ENCODE measurements at regions not wholly inside any gene's neighbourhood (a gene's known extent, or its start where the extent isn't known, plus 50 kb on each side); places are given as distances from the start of the nearest gene placed in this dataset.
"Not testable (repeated sequence)": the region's sequence is repeated elsewhere in the genome, so short reads cannot be mapped to it uniquely, and the experiment has no call there.

DNA sequence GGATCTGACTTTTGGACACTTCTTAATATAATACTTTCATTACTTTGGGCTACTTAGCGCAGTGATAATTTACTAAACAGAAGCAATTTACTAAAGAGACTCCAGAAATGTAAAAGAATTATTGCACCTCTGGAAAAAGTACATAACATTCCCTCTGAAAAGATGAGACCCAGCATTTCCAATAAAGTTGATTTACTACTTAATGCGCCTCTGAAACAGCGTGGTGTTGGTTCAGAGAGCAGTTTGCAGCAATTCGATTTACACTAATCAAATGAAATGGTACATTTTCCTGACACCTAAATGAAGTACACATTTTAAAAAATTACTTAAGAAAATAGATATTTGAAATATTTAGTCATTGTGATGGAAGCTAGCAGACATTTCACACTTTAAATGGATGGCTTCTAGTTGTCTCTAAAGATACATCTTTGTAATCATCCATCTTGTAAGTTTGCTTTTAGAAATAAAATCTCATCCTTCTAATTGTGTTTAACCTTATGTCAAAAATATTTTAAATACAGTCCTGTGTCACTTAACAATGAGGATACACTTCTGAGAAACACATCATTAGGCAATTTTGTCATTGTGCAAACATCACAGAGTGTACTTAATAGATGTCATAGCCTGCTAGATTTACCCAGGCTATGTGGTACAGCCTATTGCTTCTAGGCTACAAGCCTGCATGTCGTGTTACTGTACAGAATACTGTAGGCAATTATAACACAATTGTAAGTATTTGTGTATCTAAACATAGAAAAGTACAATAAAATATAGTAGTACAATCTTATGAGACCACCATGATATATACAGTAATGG, 284.6 kb upstream of the UBE2E3 start:
- Histone ChIP-seq H3K27ac (ENCODE audit: low read depth, low read length) (no peak overlapping the region), H3K4me3 (ENCODE audit: low read depth, low read length) (no peak overlapping the region), H3K9ac (ENCODE audit: low read length) (no peak overlapping the region), H3K9me3 (ENCODE audit: control insufficient read depth, insufficient read depth, low read depth, low read length) (no peaks in the 10 kb centered on the region), H3K27me3 (ENCODE audit: control insufficient read depth, insufficient read depth, low read length) (no peaks in the 10 kb centered on the region), H3K36me3 (ENCODE audit: control insufficient read depth, insufficient read depth, low read length) (no peaks in the 10 kb centered on the region), H3K4me1 (ENCODE audit: control insufficient read depth, insufficient read depth, low read length) (no peaks in the 10 kb centered on the region)

DNA sequence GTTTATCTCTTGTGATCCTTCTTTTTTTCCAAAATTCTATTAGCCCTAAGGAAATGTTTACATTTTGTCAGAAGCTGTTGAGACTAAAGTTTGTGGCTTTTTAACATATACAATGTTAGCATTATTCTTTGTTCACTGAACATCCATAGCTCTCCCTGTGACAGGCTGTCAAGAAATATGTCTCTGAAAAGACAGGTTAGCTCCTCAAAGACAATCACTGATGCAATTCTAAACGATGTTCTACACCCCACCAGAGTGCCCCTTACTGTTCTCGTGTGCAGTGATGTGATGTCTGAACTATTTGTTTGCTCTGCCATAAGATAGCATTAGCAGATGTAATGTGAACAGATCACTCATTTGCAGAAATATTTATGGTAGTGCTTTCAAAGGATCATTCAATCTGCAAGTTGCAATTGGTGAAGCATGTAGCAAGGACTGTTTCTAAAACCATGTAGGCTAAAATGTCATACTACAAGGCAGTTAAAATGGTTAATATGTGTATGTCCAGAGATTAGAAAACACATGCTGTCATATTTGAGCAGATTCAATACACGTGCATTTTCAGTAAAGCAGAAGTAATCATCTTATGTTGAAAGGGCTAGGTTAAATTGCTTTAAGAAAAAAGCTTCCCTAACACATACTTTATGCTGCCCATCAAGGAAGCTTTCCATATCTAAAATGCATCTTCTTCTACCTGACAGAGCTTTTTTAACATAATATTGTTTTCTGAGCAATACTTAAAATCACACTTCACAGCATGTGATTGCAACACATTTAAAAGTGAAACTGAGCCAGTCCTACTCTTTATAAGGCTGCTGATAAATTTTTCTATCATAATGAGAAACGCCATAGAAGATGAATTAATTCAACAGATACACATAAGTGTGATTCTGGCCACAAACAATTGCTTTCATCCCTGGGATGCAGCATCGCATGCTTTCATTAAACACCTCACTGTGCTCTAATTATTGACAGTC, 285.7 kb upstream of the UBE2E3 start:
- H3K27ac ChIP-seq (ENCODE audit: low read depth, low read length): no peak overlapping the region
- no peaks in the 10 kb centered on the region for H3K4me1 ChIP-seq (ENCODE audit: control insufficient read depth, insufficient read depth, low read length)
- H3K9ac ChIP-seq (ENCODE audit: low read length): no peak overlapping the region
- no peaks in the 10 kb centered on the region for H3K9me3 ChIP-seq (ENCODE audit: control insufficient read depth, insufficient read depth, low read depth, low read length)
- no peaks in the 10 kb centered on the region for H3K36me3 ChIP-seq (ENCODE audit: control insufficient read depth, insufficient read depth, low read length)
- no peak overlapping the region for H3K4me3 ChIP-seq (ENCODE audit: low read depth, low read length)
- H3K27me3 ChIP-seq (ENCODE audit: control insufficient read depth, insufficient read depth, low read length): no peaks in the 10 kb centered on the region

GRCh38 chr2:180692322-180692721, 288.1 kb upstream of the UBE2E3 start:
- Histone ChIP-seq H3K27ac (ENCODE audit: low read depth, low read length) (no peak overlapping the region), H3K4me3 (ENCODE audit: low read depth, low read length) (no peak overlapping the region), H3K27me3 (ENCODE audit: control insufficient read depth, insufficient read depth, low read length) (no peaks in the 10 kb centered on the region), H3K36me3 (ENCODE audit: control insufficient read depth, insufficient read depth, low read length) (no peaks in the 10 kb centered on the region), H3K9me3 (ENCODE audit: control insufficient read depth, insufficient read depth, low read depth, low read length) (no peaks in the 10 kb centered on the region), H3K9ac (ENCODE audit: low read length) (no peak overlapping the region), H3K4me1 (ENCODE audit: control insufficient read depth, insufficient read depth, low read length) (no peaks in the 10 kb centered on the region)

DNA sequence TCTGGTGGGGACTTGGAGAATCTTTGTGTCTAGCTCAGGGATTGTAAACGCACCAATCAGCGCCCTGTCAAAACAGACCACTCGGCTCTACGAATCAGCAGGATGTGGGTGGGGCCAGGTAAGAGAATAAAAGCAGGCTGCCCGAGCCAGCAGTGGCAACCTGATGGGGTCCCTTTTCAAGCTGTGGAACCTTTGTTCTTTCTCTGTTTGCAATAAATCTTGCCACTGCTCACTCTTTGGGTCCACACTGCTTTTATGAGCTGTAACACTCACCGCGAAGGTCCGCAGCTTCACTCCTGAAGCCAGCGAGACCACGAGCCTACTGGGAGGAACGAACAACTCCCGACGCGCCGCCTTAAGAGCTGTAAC, 288.6 kb upstream of the UBE2E3 start:
- H3K4me1 ChIP-seq (ENCODE audit: control insufficient read depth, insufficient read depth, low read length); H3K4me3 ChIP-seq (ENCODE audit: low read depth, low read length); H3K27me3 ChIP-seq (ENCODE audit: control insufficient read depth, insufficient read depth, low read length); H3K9ac ChIP-seq (ENCODE audit: low read length); H3K9me3 ChIP-seq (ENCODE audit: control insufficient read depth, insufficient read depth, low read depth, low read length); H3K36me3 ChIP-seq (ENCODE audit: control insufficient read depth, insufficient read depth, low read length); H3K27ac ChIP-seq (ENCODE audit: low read depth, low read length): not testable (repeated sequence)

GRCh38 chr2:180691186-180691854, 289.1 kb upstream of the UBE2E3 start:
- H3K4me1 ChIP-seq (ENCODE audit: control insufficient read depth, insufficient read depth, low read length); H3K36me3 ChIP-seq (ENCODE audit: control insufficient read depth, insufficient read depth, low read length); H3K4me3 ChIP-seq (ENCODE audit: low read depth, low read length); H3K9me3 ChIP-seq (ENCODE audit: control insufficient read depth, insufficient read depth, low read depth, low read length); H3K27me3 ChIP-seq (ENCODE audit: control insufficient read depth, insufficient read depth, low read length); H3K9ac ChIP-seq (ENCODE audit: low read length); H3K27ac ChIP-seq (ENCODE audit: low read depth, low read length): not testable (repeated sequence)

DNA sequence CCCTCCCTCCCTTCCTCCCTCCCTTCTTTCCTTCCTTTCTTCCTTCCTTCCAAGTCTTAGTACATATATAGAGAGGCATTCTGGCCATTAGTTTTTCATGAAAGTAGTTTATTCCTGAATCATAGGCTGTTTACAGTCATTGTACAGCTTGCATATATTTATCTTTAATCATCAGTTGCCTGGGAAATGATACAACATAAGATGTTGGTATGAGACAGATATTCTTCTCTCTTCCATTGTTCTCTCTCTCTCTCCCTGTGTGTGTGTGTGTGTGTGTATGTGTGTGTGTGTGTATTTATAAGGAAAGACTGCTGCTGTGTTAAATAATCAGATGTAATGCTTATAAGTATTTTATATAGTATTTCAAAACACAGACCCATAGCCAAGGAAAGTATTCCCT, 289.8 kb upstream of the UBE2E3 start:
- H3K36me3 ChIP-seq (ENCODE audit: control insufficient read depth, insufficient read depth, low read length): no peaks in the 10 kb centered on the region
- H3K4me1 ChIP-seq (ENCODE audit: control insufficient read depth, insufficient read depth, low read length): no peaks in the 10 kb centered on the region
- H3K4me3 ChIP-seq (ENCODE audit: low read depth, low read length): no peak overlapping the region
- no peaks in the 10 kb centered on the region for H3K9me3 ChIP-seq (ENCODE audit: control insufficient read depth, insufficient read depth, low read depth, low read length)
- no peaks in the 10 kb centered on the region for H3K27me3 ChIP-seq (ENCODE audit: control insufficient read depth, insufficient read depth, low read length)
- no peak overlapping the region for H3K27ac ChIP-seq (ENCODE audit: low read depth, low read length)
- no peak overlapping the region for H3K9ac ChIP-seq (ENCODE audit: low read length)

GRCh38 chr2:180682871-180683270, 297.5 kb upstream of the UBE2E3 start:
- H3K4me3 ChIP-seq (ENCODE audit: low read depth, low read length): no peak overlapping the region
- H3K4me1 ChIP-seq (ENCODE audit: control insufficient read depth, insufficient read depth, low read length): peaks cover 10% of the 10 kb centered on the region
- no peak overlapping the region for H3K9ac ChIP-seq (ENCODE audit: low read length)
- H3K9me3 ChIP-seq (ENCODE audit: control insufficient read depth, insufficient read depth, low read depth, low read length): no peaks in the 10 kb centered on the region
- no peaks in the 10 kb centered on the region for H3K27me3 ChIP-seq (ENCODE audit: control insufficient read depth, insufficient read depth, low read length)
- no peak overlapping the region for H3K27ac ChIP-seq (ENCODE audit: low read depth, low read length)
- H3K36me3 ChIP-seq (ENCODE audit: control insufficient read depth, insufficient read depth, low read length): no peaks in the 10 kb centered on the region

- no peaks in the 10 kb centered on the region for H3K27me3 ChIP-seq (ENCODE audit: control insufficient read depth, insufficient read depth, low read length)
- H3K36me3 ChIP-seq (ENCODE audit: control insufficient read depth, insufficient read depth, low read length): no peaks in the 10 kb centered on the region
- no peak overlapping the region for H3K27ac ChIP-seq (ENCODE audit: low read depth, low read length)
- no peak overlapping the region for H3K4me3 ChIP-seq (ENCODE audit: low read depth, low read length)
- H3K9me3 ChIP-seq (ENCODE audit: control insufficient read depth, insufficient read depth, low read depth, low read length): no peaks in the 10 kb centered on the region
- H3K4me1 ChIP-seq (ENCODE audit: control insufficient read depth, insufficient read depth, low read length): peaks cover 10% of the 10 kb centered on the region
- no peak overlapping the region for H3K9ac ChIP-seq (ENCODE audit: low read length)
Measured at GRCh38 chr2:180679693-180680092, 300.7 kb upstream of the UBE2E3 start.

- Histone ChIP-seq H3K27me3 (ENCODE audit: control insufficient read depth, insufficient read depth, low read length) (no peaks in the 10 kb centered on the region), H3K4me3 (ENCODE audit: low read depth, low read length) (no peak overlapping the region), H3K9me3 (ENCODE audit: control insufficient read depth, insufficient read depth, low read depth, low read length) (no peaks in the 10 kb centered on the region), H3K9ac (ENCODE audit: low read length) (no peak overlapping the region), H3K27ac (ENCODE audit: low read depth, low read length) (no peak overlapping the region), H3K4me1 (ENCODE audit: control insufficient read depth, insufficient read depth, low read length) (peaks cover 10% of the 10 kb centered on the region), H3K36me3 (ENCODE audit: control insufficient read depth, insufficient read depth, low read length) (no peaks in the 10 kb centered on the region)
Measured at GRCh38 chr2:180678625-180678972, 301.8 kb upstream of the UBE2E3 start.

- no peak overlapping the region for H3K27ac ChIP-seq (ENCODE audit: low read depth, low read length)
Measured at GRCh38 chr2:180677930-180678624, 302.3 kb upstream of the UBE2E3 start.

More at GRCh38 chr2:180677930-180678624, 302.3 kb upstream of the UBE2E3 start:
- peaks cover 10% of the 10 kb centered on the region for H3K4me1 ChIP-seq (ENCODE audit: control insufficient read depth, insufficient read depth, low read length)
- no peak overlapping the region for H3K4me3 ChIP-seq (ENCODE audit: low read depth, low read length)
- H3K36me3 ChIP-seq (ENCODE audit: control insufficient read depth, insufficient read depth, low read length): no peaks in the 10 kb centered on the region
- H3K9me3 ChIP-seq (ENCODE audit: control insufficient read depth, insufficient read depth, low read depth, low read length): no peaks in the 10 kb centered on the region
- no peaks in the 10 kb centered on the region for H3K27me3 ChIP-seq (ENCODE audit: control insufficient read depth, insufficient read depth, low read length)
- H3K9ac ChIP-seq (ENCODE audit: low read length): no peak overlapping the region

Measured in HUES6 (cell line).